ENCODE measurements at regions not wholly inside any gene's neighbourhood (a gene's known extent, or its start where the extent isn't known, plus 50 kb on each side); places are given as distances from the start of the nearest gene placed in this dataset.

GRCh38 chr4:54913751-54914526 is 211.5 kb downstream of the KDR start:
- 42 to 58% methylated on average over 8 of the region's 8 CpGs for whole genome bisulfite sequencing, 2 donors
- Histone ChIP-seq H3K4me1 (ENCODE audit: control insufficient read depth in 2 of 2, insufficient read depth in 2 of 2, low read length in 1 of 2) (peaks cover 0 to 3% of the 10 kb centered on the region in 2 donors), H3K27me3 (ENCODE audit: control insufficient read depth in 1 of 2, insufficient read depth in 2 of 2, low read length in 2 of 2) (no peaks in the 10 kb centered on the region), H3K36me3 (ENCODE audit: control insufficient read depth in 2 of 2, insufficient read depth in 2 of 2, low read length in 1 of 2) (no peaks in the 10 kb centered on the region), H3K4me3 (ENCODE audit: low read depth in 1 of 2, low read length in 2 of 2) (no peak overlapping the region), H3K9me3 (ENCODE audit: control insufficient read depth in 2 of 2, insufficient read depth in 1 of 2, low read depth in 1 of 2, low read length in 1 of 2) (no peaks in the 10 kb centered on the region), H3K27ac (ENCODE audit: low read depth in 2 of 2, low read length in 1 of 2) (no peak overlapping the region)

- WGBS, 2 donors = 71 to 74% methylated on average over 3 of the region's 3 CpGs
- Histone ChIP-seq H3K9me3 (ENCODE audit: control insufficient read depth in 2 of 2, insufficient read depth in 1 of 2, low read depth in 1 of 2, low read length in 1 of 2) (no peaks in the 10 kb centered on the region), H3K27me3 (ENCODE audit: control insufficient read depth in 1 of 2, insufficient read depth in 2 of 2, low read length in 2 of 2) (no peaks in the 10 kb centered on the region), H3K27ac (ENCODE audit: low read depth in 2 of 2, low read length in 1 of 2) (no peak overlapping the region), H3K4me3 (ENCODE audit: low read depth in 1 of 2, low read length in 2 of 2) (no peak overlapping the region), H3K4me1 (ENCODE audit: control insufficient read depth in 2 of 2, insufficient read depth in 2 of 2, low read length in 1 of 2) (peaks cover 0 to 3% of the 10 kb centered on the region in 2 donors), H3K36me3 (ENCODE audit: control insufficient read depth in 2 of 2, insufficient read depth in 2 of 2, low read length in 1 of 2) (no peaks in the 10 kb centered on the region)
These were observed 213.2 kb downstream of the KDR start for GRCh38 chr4:54912155-54912554.

GRCh38 chr4:54909961-54910360 is 215.4 kb downstream of the KDR start:
- Histone ChIP-seq H3K9me3 (ENCODE audit: control insufficient read depth in 2 of 2, insufficient read depth in 1 of 2, low read depth in 1 of 2, low read length in 1 of 2) (no peaks in the 10 kb centered on the region), H3K4me3 (ENCODE audit: low read depth in 1 of 2, low read length in 2 of 2) (no peak overlapping the region), H3K4me1 (ENCODE audit: control insufficient read depth in 2 of 2, insufficient read depth in 2 of 2, low read length in 1 of 2) (peaks cover 0 to 3% of the 10 kb centered on the region in 2 donors), H3K27me3 (ENCODE audit: control insufficient read depth in 1 of 2, insufficient read depth in 2 of 2, low read length in 2 of 2) (no peaks in the 10 kb centered on the region), H3K36me3 (ENCODE audit: control insufficient read depth in 2 of 2, insufficient read depth in 2 of 2, low read length in 1 of 2) (no peaks in the 10 kb centered on the region), H3K27ac (ENCODE audit: low read depth in 2 of 2, low read length in 1 of 2) (no peak overlapping the region)
- 81 to 90% methylated on average over 2 of the region's 2 CpGs for WGBS, 2 donors

GRCh38 chr4:54908763-54909162 is 216.6 kb downstream of the KDR start:
- WGBS, 2 donors = 67 to 75% methylated on average over 3 of the region's 3 CpGs
- no peak overlapping the region for H3K4me3 ChIP-seq (ENCODE audit: low read depth in 1 of 2, low read length in 2 of 2)
- no peaks in the 10 kb centered on the region for H3K27me3 ChIP-seq (ENCODE audit: control insufficient read depth in 1 of 2, insufficient read depth in 2 of 2, low read length in 2 of 2)
- peaks cover 0 to 2% of the 10 kb centered on the region in 2 donors for H3K4me1 ChIP-seq (ENCODE audit: control insufficient read depth in 2 of 2, insufficient read depth in 2 of 2, low read length in 1 of 2)
- no peaks in the 10 kb centered on the region for H3K9me3 ChIP-seq (ENCODE audit: control insufficient read depth in 2 of 2, insufficient read depth in 1 of 2, low read depth in 1 of 2, low read length in 1 of 2)
- H3K27ac ChIP-seq (ENCODE audit: low read depth in 2 of 2, low read length in 1 of 2) = no peak overlapping the region
- no peaks in the 10 kb centered on the region for H3K36me3 ChIP-seq (ENCODE audit: control insufficient read depth in 2 of 2, insufficient read depth in 2 of 2, low read length in 1 of 2)

GRCh38 chr4:54904953-54905352 is 220.4 kb downstream of the KDR start:
- Histone ChIP-seq H3K27me3 (ENCODE audit: control insufficient read depth in 1 of 2, insufficient read depth in 2 of 2, low read length in 2 of 2) (no peaks in the 10 kb centered on the region), H3K4me3 (ENCODE audit: low read depth in 1 of 2, low read length in 2 of 2) (no peak overlapping the region), H3K4me1 (ENCODE audit: control insufficient read depth in 2 of 2, insufficient read depth in 2 of 2, low read length in 1 of 2) (no peaks in the 10 kb centered on the region), H3K36me3 (ENCODE audit: control insufficient read depth in 2 of 2, insufficient read depth in 2 of 2, low read length in 1 of 2) (no peaks in the 10 kb centered on the region), H3K9me3 (ENCODE audit: control insufficient read depth in 2 of 2, insufficient read depth in 1 of 2, low read depth in 1 of 2, low read length in 1 of 2) (no peaks in the 10 kb centered on the region), H3K27ac (ENCODE audit: low read depth in 2 of 2, low read length in 1 of 2) (no peak overlapping the region)
- WGBS, 2 donors = 76 to 85% methylated on average over 2 of the region's 2 CpGs

GRCh38 chr4:54902976-54903375 is 222.4 kb downstream of the KDR start:
- 59 to 63% methylated on average over 3 of the region's 3 CpGs for WGBS, 2 donors
- Histone ChIP-seq H3K4me3 (ENCODE audit: low read depth in 1 of 2, low read length in 2 of 2) (no peak overlapping the region), H3K4me1 (ENCODE audit: control insufficient read depth in 2 of 2, insufficient read depth in 2 of 2, low read length in 1 of 2) (no peaks in the 10 kb centered on the region), H3K27ac (ENCODE audit: low read depth in 2 of 2, low read length in 1 of 2) (no peak overlapping the region), H3K9me3 (ENCODE audit: control insufficient read depth in 2 of 2, insufficient read depth in 1 of 2, low read depth in 1 of 2, low read length in 1 of 2) (no peaks in the 10 kb centered on the region), H3K36me3 (ENCODE audit: control insufficient read depth in 2 of 2, insufficient read depth in 2 of 2, low read length in 1 of 2) (no peaks in the 10 kb centered on the region), H3K27me3 (ENCODE audit: control insufficient read depth in 1 of 2, insufficient read depth in 2 of 2, low read length in 2 of 2) (no peaks in the 10 kb centered on the region)

GRCh38 chr4:54902271-54902670 is 223.1 kb downstream of the KDR start:
- 31 to 37% methylated on average over 1 of the region's 1 CpG for WGBS, 2 donors
- H3K27me3 ChIP-seq (ENCODE audit: control insufficient read depth in 1 of 2, insufficient read depth in 2 of 2, low read length in 2 of 2) = no peaks in the 10 kb centered on the region
- H3K36me3 ChIP-seq (ENCODE audit: control insufficient read depth in 2 of 2, insufficient read depth in 2 of 2, low read length in 1 of 2) = no peaks in the 10 kb centered on the region
- H3K4me1 ChIP-seq (ENCODE audit: control insufficient read depth in 2 of 2, insufficient read depth in 2 of 2, low read length in 1 of 2) = no peaks in the 10 kb centered on the region
- no peak overlapping the region for H3K4me3 ChIP-seq (ENCODE audit: low read depth in 1 of 2, low read length in 2 of 2)
- no peak overlapping the region for H3K27ac ChIP-seq (ENCODE audit: low read depth in 2 of 2, low read length in 1 of 2)
- no peaks in the 10 kb centered on the region for H3K9me3 ChIP-seq (ENCODE audit: control insufficient read depth in 2 of 2, insufficient read depth in 1 of 2, low read depth in 1 of 2, low read length in 1 of 2)

GRCh38 chr4:54901202-54901601 is 224.2 kb downstream of the KDR start:
- Histone ChIP-seq H3K4me3 (ENCODE audit: low read depth in 1 of 2, low read length in 2 of 2) (no peak overlapping the region), H3K27me3 (ENCODE audit: control insufficient read depth in 1 of 2, insufficient read depth in 2 of 2, low read length in 2 of 2) (no peaks in the 10 kb centered on the region), H3K27ac (ENCODE audit: low read depth in 2 of 2, low read length in 1 of 2) (no peak overlapping the region), H3K4me1 (ENCODE audit: control insufficient read depth in 2 of 2, insufficient read depth in 2 of 2, low read length in 1 of 2) (no peaks in the 10 kb centered on the region), H3K9me3 (ENCODE audit: control insufficient read depth in 2 of 2, insufficient read depth in 1 of 2, low read depth in 1 of 2, low read length in 1 of 2) (no peaks in the 10 kb centered on the region), H3K36me3 (ENCODE audit: control insufficient read depth in 2 of 2, insufficient read depth in 2 of 2, low read length in 1 of 2) (no peaks in the 10 kb centered on the region)
- 80 to 94% methylated on average over 1 of the region's 1 CpG for WGBS, 2 donors

- no peak overlapping the region for H3K4me3 ChIP-seq (ENCODE audit: low read depth in 1 of 2, low read length in 2 of 2)
- H3K4me1 ChIP-seq (ENCODE audit: control insufficient read depth in 2 of 2, insufficient read depth in 2 of 2, low read length in 1 of 2) = no peaks in the 10 kb centered on the region
- H3K9me3 ChIP-seq (ENCODE audit: control insufficient read depth in 2 of 2, insufficient read depth in 1 of 2, low read depth in 1 of 2, low read length in 1 of 2) = no peaks in the 10 kb centered on the region
- H3K27ac ChIP-seq (ENCODE audit: low read depth in 2 of 2, low read length in 1 of 2) = no peak overlapping the region
- WGBS, 2 donors = 53 to 65% methylated on average over 2 of the region's 2 CpGs
- no peaks in the 10 kb centered on the region for H3K27me3 ChIP-seq (ENCODE audit: control insufficient read depth in 1 of 2, insufficient read depth in 2 of 2, low read length in 2 of 2)
- no peaks in the 10 kb centered on the region for H3K36me3 ChIP-seq (ENCODE audit: control insufficient read depth in 2 of 2, insufficient read depth in 2 of 2, low read length in 1 of 2)
These were observed 226.6 kb downstream of the KDR start for GRCh38 chr4:54898656-54899340.

All from esophagus (tissue), 2 donors.